Stomach (tissue), 8 donors: ENCODE measurements at regions not wholly inside any gene's neighbourhood (a gene's known extent, or its start where the extent isn't known, plus 50 kb on each side); places are given as distances from the start of the nearest gene placed in this dataset.

Experiments
- DNase-seq, 2 donors: peaks; one replicate each; pipeline versions ENCODE4 v3.0.0 to v3.0.0-alpha.2; 2013 to 2019
- H3K27ac ChIP-seq, 5 donors: fragments of 200-600 bp in 4 of 5; sonication (generic) in 4 of 5; one replicate each; pipeline ENCODE4 v1.5.1; 2013 to 2019; ENCODE audit warnings: mild to moderate bottlenecking in 1 of 5, moderate library complexity in 1 of 5
- H3K27me3 ChIP-seq, 3 donors: fragments of 200-600 bp; sonication (generic); one replicate each; pipeline ENCODE4 v1.5.1; 2017 to 2019; ENCODE audit warnings: mixed run types in 1 of 3
- H3K36me3 ChIP-seq, 4 donors: fragments of 200-600 bp; sonication (generic); 1 replicate in 3 of 4; 2 replicates in 1 of 4; pipeline ENCODE4 v1.5.1; 2016 to 2019
- H3K4me1 ChIP-seq, 4 donors: fragments of 200-600 bp; sonication (generic); one replicate each; pipeline ENCODE4 v1.5.1; 2016 to 2019
- H3K4me3 ChIP-seq, 4 donors: fragments of 200-600 bp; sonication (generic) in 3 of 4; one replicate each; pipeline ENCODE4 v1.5.1; 2016 to 2019; ENCODE audit warnings: mild to moderate bottlenecking in 1 of 4
- H3K9me3 ChIP-seq, 4 donors: fragments of 200-600 bp; sonication (generic); one replicate each; pipeline ENCODE4 v1.5.1; 2016 to 2019
- EP300 ChIP-seq: sonication (generic); formaldehyde crosslinking; IDR thresholded peaks from one replicate; pipeline ENCODE4 v1.6.1; 2017; ENCODE audit warnings: antibody characterized with exemption
- POLR2A ChIP-seq, 4 donors: fragments of 450-650 bp; IDR thresholded peaks; one replicate each; pipeline ENCODE4 v1.6.1; 2016; ENCODE audit warnings: antibody characterized with exemption in 4 of 4, control low read depth in 2 of 4, mild to moderate bottlenecking in 1 of 4, moderate library complexity in 1 of 4
- POLR2AphosphoS5 ChIP-seq, 3 donors: sonication (generic); formaldehyde crosslinking; IDR thresholded peaks; one replicate each; pipeline ENCODE4 v1.6.1; 2016; ENCODE audit warnings: antibody characterized with exemption in 3 of 3
- WGBS, 5 donors: extraction: QIAGEN DNeasy Blood & Tissue Kit in 3 of 5; methylation state at CpG; one replicate each; pipeline versions ENCODE4 v1.1.5 to v1.1.7; 2013 to 2018; 5-methylcytosine and 5-hydroxymethylcytosine counted together
- intact Hi-C: fragments of 100-400 bp; cut with DNase I; formaldehyde crosslinking; loops from one replicate; pipeline ENCODE4 v1.15.1; 2023; ENCODE audit warnings: low total_unique reads
- TF ChIP-seq, protein P1 (sequence below), 7 experiments: fragments of 450-650 bp in 4 of 7; fragments of 200-600 bp in 3 of 7; sonication (generic) in 3 of 7; IDR thresholded peaks; one replicate each; pipeline ENCODE4 v1.5.1; 2016 to 2019; ENCODE audit warnings: antibody characterized with exemption in 7 of 7, control low read depth in 2 of 7, mild to moderate bottlenecking in 1 of 7
- donor health status: healthy with polysubstance abuse.
- donor health status: Bipolar disorder and iron deficiency.
- donor health status: healthy.

DNA sequence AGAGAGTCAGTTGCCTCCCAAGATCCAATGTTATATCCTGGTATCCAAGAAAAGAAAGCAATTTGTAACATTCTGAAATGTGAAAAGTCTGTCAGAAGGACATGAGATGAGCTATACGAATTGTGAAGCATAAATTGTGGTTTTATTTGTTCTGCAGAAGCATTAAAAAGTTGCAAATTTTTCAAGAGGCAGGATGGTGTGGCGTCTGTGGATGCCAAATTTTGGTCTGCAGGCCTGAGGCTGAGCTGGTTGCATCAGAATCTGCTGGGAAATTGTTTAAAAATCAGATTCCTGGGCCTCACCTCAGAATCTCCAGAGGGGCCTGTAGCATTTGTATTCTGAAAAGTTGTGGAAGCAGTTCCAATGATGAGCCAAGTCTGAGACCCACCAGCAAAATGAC, 284.7 kb downstream of the NUAK1 start:
- peak overlapping the region in 1 of 5 donors; percentile 12 for H3K27ac ChIP-seq
- WGBS, 5 donors = 55 to 83% (median 72%) methylated on average over 2 of the region's 2 CpGs
- H3K4me3 ChIP-seq = no peak overlapping the region
- H3K27me3 ChIP-seq = no peaks in the 10 kb centered on the region
- no peaks in the 10 kb centered on the region for H3K4me1 ChIP-seq
- TF ChIP-seq EP300 = no peak
- no peak for TF ChIP-seq POLR2AphosphoS5 (IDR thresholded peaks at IDR 0.05)
- TF ChIP-seq, protein P1, sequence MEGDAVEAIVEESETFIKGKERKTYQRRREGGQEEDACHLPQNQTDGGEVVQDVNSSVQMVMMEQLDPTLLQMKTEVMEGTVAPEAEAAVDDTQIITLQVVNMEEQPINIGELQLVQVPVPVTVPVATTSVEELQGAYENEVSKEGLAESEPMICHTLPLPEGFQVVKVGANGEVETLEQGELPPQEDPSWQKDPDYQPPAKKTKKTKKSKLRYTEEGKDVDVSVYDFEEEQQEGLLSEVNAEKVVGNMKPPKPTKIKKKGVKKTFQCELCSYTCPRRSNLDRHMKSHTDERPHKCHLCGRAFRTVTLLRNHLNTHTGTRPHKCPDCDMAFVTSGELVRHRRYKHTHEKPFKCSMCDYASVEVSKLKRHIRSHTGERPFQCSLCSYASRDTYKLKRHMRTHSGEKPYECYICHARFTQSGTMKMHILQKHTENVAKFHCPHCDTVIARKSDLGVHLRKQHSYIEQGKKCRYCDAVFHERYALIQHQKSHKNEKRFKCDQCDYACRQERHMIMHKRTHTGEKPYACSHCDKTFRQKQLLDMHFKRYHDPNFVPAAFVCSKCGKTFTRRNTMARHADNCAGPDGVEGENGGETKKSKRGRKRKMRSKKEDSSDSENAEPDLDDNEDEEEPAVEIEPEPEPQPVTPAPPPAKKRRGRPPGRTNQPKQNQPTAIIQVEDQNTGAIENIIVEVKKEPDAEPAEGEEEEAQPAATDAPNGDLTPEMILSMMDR (IDR thresholded peaks at IDR 0.05) = no peak
- no peak for TF ChIP-seq POLR2A (IDR thresholded peaks at IDR 0.05)
- intact Hi-C loops = no loop called here
- DNase-seq = no peak
- H3K9me3 ChIP-seq = no peaks in the 10 kb centered on the region
- H3K36me3 ChIP-seq = no peaks in the 10 kb centered on the region

- intact Hi-C loops = no loop called here
- no peaks in the 10 kb centered on the region for H3K27me3 ChIP-seq
- H3K27ac ChIP-seq = no peak overlapping the region
- TF ChIP-seq EP300 = no peak
- TF ChIP-seq, protein P1 (IDR thresholded peaks at IDR 0.05) = no peak
- TF ChIP-seq POLR2A (IDR thresholded peaks at IDR 0.05) = no peak
- no peak for TF ChIP-seq POLR2AphosphoS5 (IDR thresholded peaks at IDR 0.05)
- H3K4me1 ChIP-seq = no peaks in the 10 kb centered on the region
- no peaks in the 10 kb centered on the region for H3K9me3 ChIP-seq
- peak in 1 of 2 donors; percentile 29 for DNase-seq
- H3K36me3 ChIP-seq = no peaks in the 10 kb centered on the region
- 82 to 92% (median 91%) methylated on average over 3 of the region's 3 CpGs for WGBS, 5 donors
- H3K4me3 ChIP-seq = no peak overlapping the region
Observed at GRCh38 chr12:105855361-105856047, 283.2 kb downstream of the NUAK1 start.

GRCh38 chr12:105856048-105856405, 282.7 kb downstream of the NUAK1 start:
- Histone ChIP-seq H3K27ac (no peak overlapping the region), H3K4me3 (no peak overlapping the region), H3K4me1 (no peaks in the 10 kb centered on the region), H3K27me3 (no peaks in the 10 kb centered on the region), H3K9me3 (no peaks in the 10 kb centered on the region), H3K36me3 (no peaks in the 10 kb centered on the region)
- WGBS, 5 donors = 49 to 73% (median 55%) methylated on average over 2 of the region's 2 CpGs
- DNase-seq = no peak
- TF ChIP-seq, protein P1 (IDR thresholded peaks at IDR 0.05) = no peak
- TF ChIP-seq EP300 (no peak), POLR2AphosphoS5 (IDR thresholded peaks at IDR 0.05) (no peak), POLR2A (IDR thresholded peaks at IDR 0.05) (no peak)
- intact Hi-C loops = no loop called here

GRCh38 chr12:105858981-105859710, 279.6 kb downstream of the NUAK1 start:
- 81 to 93% (median 86%) methylated on average over 4 of the region's 4 CpGs for WGBS, 5 donors
- no peak for DNase-seq

More at GRCh38 chr12:105858981-105859710, 279.6 kb downstream of the NUAK1 start:
- no peaks in the 10 kb centered on the region for H3K27me3 ChIP-seq
- intact Hi-C loops = no loop called here
- H3K4me3 ChIP-seq = no peak overlapping the region
- H3K27ac ChIP-seq = no peak overlapping the region
- H3K36me3 ChIP-seq = no peaks in the 10 kb centered on the region
- TF ChIP-seq EP300 = no peak
- no peak for TF ChIP-seq POLR2AphosphoS5 (IDR thresholded peaks at IDR 0.05)
- TF ChIP-seq, protein P1 (IDR thresholded peaks at IDR 0.05) = no peak
- TF ChIP-seq POLR2A (IDR thresholded peaks at IDR 0.05) = no peak
- no peaks in the 10 kb centered on the region for H3K4me1 ChIP-seq
- no peaks in the 10 kb centered on the region for H3K9me3 ChIP-seq
